ENCODE measurements at regions not wholly inside any gene's neighbourhood (a gene's known extent, or its start where the extent isn't known, plus 50 kb on each side); places are given as distances from the start of the nearest gene placed in this dataset.

- no peak for TF ChIP-seq EP300 (IDR thresholded peaks at IDR 0.05; ENCODE audit: borderline replicate concordance)
- no peak for TF ChIP-seq FOXM1 (IDR thresholded peaks at IDR 0.05; ENCODE audit: borderline replicate concordance, low read depth)
- no peak for TF ChIP-seq TAF1 (IDR thresholded peaks at IDR 0.05; ENCODE audit: low read depth)
- TF ChIP-seq RAD21 (IDR thresholded peaks at IDR 0.05; ENCODE audit: low read depth): no peak
- no peak for TF ChIP-seq EGR1 (IDR thresholded peaks at IDR 0.05)
- no peak for TF ChIP-seq CREB1 (IDR thresholded peaks at IDR 0.05; ENCODE audit: low read depth)
- TF ChIP-seq REST (IDR thresholded peaks at IDR 0.05; ENCODE audit: low read depth): no peak
- TF ChIP-seq MAX (IDR thresholded peaks at IDR 0.05): no peak
- TF ChIP-seq YY1 (IDR thresholded peaks at IDR 0.05; ENCODE audit: low read depth): no peak
Observed at GRCh38 chr9:106708475-106709146, 154.4 kb upstream of the ZNF462 start.
